RWPE1 (cell line): ENCODE measurements at regions not wholly inside any gene's neighbourhood (a gene's known extent, or its start where the extent isn't known, plus 50 kb on each side); places are given as distances from the start of the nearest gene placed in this dataset.

ENCODE experiments used
- CTCF ChIA-PET: fragments of 350-600 bp; sonication (Branson Sonifier 250); formaldehyde crosslinking; extraction: SDS; loops from one replicate; lab custom pipeline; 2021; lab: Yijun Ruan, JAX
- POLR2A ChIA-PET: fragments of 400-600 bp; formaldehyde crosslinking; extraction: SDS; loops from one replicate; lab custom pipeline; 2020; ENCODE audit warnings: antibody characterized with exemption; ENCODE audit not compliant: low non-redundant PET; lab: Yijun Ruan, JAX
- DNase-seq: peaks from one replicate; pipeline ENCODE4 v3.0.0; 2012; ENCODE audit warnings: low spot score
- H3K27ac ChIP-seq: fragments of 450-650 bp; 2 replicates; pipeline ENCODE4 v1.5.1; 2017
- CTCF ChIP-seq: fragments of 450-650 bp; conservative IDR thresholded peaks from 2 replicates; pipeline ENCODE4 v1.5.1; 2017; ENCODE audit warnings: low read depth, mild to moderate bottlenecking

DNA sequence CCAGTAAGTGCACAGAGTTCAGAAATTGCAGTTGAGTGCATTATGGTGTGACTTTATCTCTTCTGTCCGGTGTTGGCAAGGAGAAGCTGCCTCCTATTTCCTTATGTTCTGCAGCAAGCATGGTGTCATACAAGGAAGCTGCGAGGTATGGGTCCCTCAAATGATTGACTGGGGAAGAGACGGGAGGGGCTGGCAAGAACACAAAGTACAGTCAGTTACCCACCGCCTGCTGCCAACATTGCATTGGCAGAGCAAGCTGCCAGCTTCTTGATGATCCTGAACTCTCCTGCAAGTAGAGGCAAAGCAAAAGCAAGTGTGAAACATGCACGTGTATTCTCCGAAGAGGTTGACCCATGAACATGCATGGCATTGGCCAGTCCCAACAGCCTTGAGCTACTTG, 1013.6 kb downstream of the UQCRFS1 start:
- TF ChIP-seq CTCF = no peak
- no peak overlapping the region for H3K27ac ChIP-seq
- DNase-seq = no peak
- POLR2A ChIA-PET = no interaction called here
- CTCF ChIA-PET = interaction anchor here (0.6 kb wide), 1 partner anchor 180 kb away, joined by 3 read pairs; no protein-coding TSS in a partner anchor

- no peak overlapping the region for H3K27ac ChIP-seq
- no peak for TF ChIP-seq CTCF
- CTCF ChIA-PET = no interaction called here
- DNase-seq = no peak
- POLR2A ChIA-PET = no interaction called here
Measured at GRCh38 chr19:28196961-28197360, 1016.0 kb downstream of the UQCRFS1 start.

DNA sequence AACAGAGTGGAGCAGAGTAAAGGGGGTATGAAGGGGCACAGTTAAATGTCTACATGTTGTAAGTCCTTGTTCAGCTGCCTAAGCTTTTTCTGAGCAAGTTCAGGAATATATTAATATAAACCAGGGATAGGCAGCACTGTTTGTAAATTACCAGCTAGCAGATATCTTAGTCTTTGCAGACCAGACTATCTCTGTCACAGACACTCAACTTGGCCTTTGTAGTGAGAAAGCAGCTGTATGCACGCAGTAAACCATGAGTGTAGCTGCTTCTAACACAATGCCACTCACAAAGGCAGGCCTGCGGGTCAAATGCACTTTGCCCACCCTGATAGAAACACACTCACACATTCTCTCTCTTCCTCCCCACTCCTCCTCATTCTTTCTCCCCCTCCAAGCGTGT, 1016.9 kb downstream of the UQCRFS1 start:
- ChIA-PET CTCF (no interaction called here), POLR2A (no interaction called here)
- TF ChIP-seq CTCF = no peak
- no peak for DNase-seq
- H3K27ac ChIP-seq = no peak overlapping the region

GRCh38 chr19:28185646-28186045, 1027.3 kb downstream of the UQCRFS1 start:
- DNase-seq = no peak
- TF ChIP-seq CTCF = no peak
- H3K27ac ChIP-seq = no peak overlapping the region
- ChIA-PET CTCF (interaction anchor here (1.0 kb wide), 1 partner anchor 8 kb away, joined by 3 read pairs; no protein-coding TSS in a partner anchor), POLR2A (no interaction called here)

GRCh38 chr19:28184997-28185396, 1028.0 kb downstream of the UQCRFS1 start:
- CTCF ChIA-PET = no interaction called here
- DNase-seq = no peak
- no peak for TF ChIP-seq CTCF
- no peak overlapping the region for H3K27ac ChIP-seq
- POLR2A ChIA-PET = no interaction called here

DNA sequence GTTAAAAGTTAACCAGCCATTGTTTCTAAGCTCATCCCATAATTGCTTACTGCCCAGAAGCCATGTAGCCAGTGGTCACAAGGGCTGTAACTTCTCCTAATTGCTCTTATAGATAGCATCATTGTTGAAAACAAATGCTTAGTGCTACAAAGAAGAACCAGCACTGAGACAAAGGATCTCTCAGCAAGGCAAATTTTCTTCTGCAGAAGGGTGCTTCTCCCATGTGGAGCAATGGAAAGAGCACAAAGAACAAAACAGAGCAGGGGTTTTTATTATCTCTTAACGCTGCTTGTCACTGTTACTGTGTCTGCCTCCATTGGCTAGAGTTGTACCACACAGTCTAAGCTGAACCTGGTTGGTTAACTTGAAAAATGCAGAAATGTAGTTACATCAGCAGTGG, 1036.8 kb downstream of the UQCRFS1 start:
- POLR2A ChIA-PET = no interaction called here
- CTCF ChIA-PET = no interaction called here
- TF ChIP-seq CTCF = no peak
- no peak for DNase-seq
- H3K27ac ChIP-seq = no peak overlapping the region

DNA sequence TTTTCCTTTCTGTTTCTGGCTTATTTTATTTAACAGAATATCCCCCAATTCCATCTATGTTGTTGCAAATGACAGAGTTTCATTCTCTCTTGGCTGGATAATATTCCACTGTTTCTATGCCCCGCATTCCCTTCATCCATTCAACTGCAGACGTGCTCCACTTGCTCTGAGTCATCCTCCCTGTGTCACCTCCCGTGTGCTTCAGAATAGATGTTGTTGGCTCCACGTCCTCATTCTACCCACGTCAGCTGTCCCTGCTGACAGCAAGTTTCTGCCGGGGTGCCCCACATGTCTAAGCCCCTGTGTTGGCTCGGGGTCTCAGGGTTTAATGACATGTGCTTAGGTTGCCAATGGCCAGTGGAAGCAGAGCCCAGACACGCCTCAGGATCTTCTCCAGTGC, 1041.0 kb downstream of the UQCRFS1 start:
- ChIA-PET POLR2A (no interaction called here), CTCF (no interaction called here)
- no peak overlapping the region for H3K27ac ChIP-seq
- DNase-seq = no peak
- TF ChIP-seq CTCF = no peak
